ENCODE measurements at regions not wholly inside any gene's neighbourhood (a gene's known extent, or its start where the extent isn't known, plus 50 kb on each side); places are given as distances from the start of the nearest gene placed in this dataset.
"Not testable (repeated sequence)": the region's sequence is repeated elsewhere in the genome, so short reads cannot be mapped to it uniquely, and the experiment has no call there.

- no peak for DNase-seq
These were observed 476.9 kb upstream of the FRG1 start for GRCh38 chr4:189463734-189464133.

GRCh38 chr4:189494407-189494806 is 446.3 kb upstream of the FRG1 start:
- DNase-seq = no peak

- DNase-seq = no peak
These were observed 443.2 kb upstream of the FRG1 start for GRCh38 chr4:189497516-189497915.

- DNase-seq = no peak
These were observed 442.7 kb upstream of the FRG1 start for GRCh38 chr4:189497996-189498395.

- DNase-seq = no peak
These were observed 442.2 kb upstream of the FRG1 start for GRCh38 chr4:189498457-189498856.

- DNase-seq = no peak
These were observed 441.0 kb upstream of the FRG1 start for GRCh38 chr4:189499696-189500095.

- no peak for DNase-seq
These were observed 439.7 kb upstream of the FRG1 start for GRCh38 chr4:189500970-189501369.

- DNase-seq = no peak
These were observed 437.7 kb upstream of the FRG1 start for GRCh38 chr4:189502841-189503435.

- no peak for DNase-seq
These were observed 436.5 kb upstream of the FRG1 start for GRCh38 chr4:189504220-189504619.

GRCh38 chr4:189505380-189505779 is 435.3 kb upstream of the FRG1 start:
- no peak for DNase-seq

GRCh38 chr4:189506080-189506479 is 434.6 kb upstream of the FRG1 start:
- no peak for DNase-seq

GRCh38 chr4:189507060-189507459 is 433.6 kb upstream of the FRG1 start:
- no peak for DNase-seq

- DNase-seq = no peak
These were observed 430.1 kb upstream of the FRG1 start for GRCh38 chr4:189510601-189511000.

- no peak for DNase-seq
These were observed 429.1 kb upstream of the FRG1 start for GRCh38 chr4:189511581-189511980.

GRCh38 chr4:189513421-189513820 is 427.3 kb upstream of the FRG1 start:
- no peak for DNase-seq

- no peak for DNase-seq
These were observed 426.5 kb upstream of the FRG1 start for GRCh38 chr4:189514209-189514608.

GRCh38 chr4:189516902-189517301 is 423.8 kb upstream of the FRG1 start:
- no peak for DNase-seq

- DNase-seq = no peak
These were observed 421.5 kb upstream of the FRG1 start for GRCh38 chr4:189519186-189519585.

- DNase-seq = no peak
These were observed 415.4 kb upstream of the FRG1 start for GRCh38 chr4:189525304-189525703.

- DNase-seq = no peak
These were observed 409.8 kb upstream of the FRG1 start for GRCh38 chr4:189530848-189531247.

GRCh38 chr4:189533603-189534002 is 407.1 kb upstream of the FRG1 start:
- DNase-seq = no peak

- DNase-seq = no peak
These were observed 393.1 kb upstream of the FRG1 start for GRCh38 chr4:189547559-189547958.

GRCh38 chr4:189548484-189549125 is 392.1 kb upstream of the FRG1 start:
- no peak for DNase-seq

- not testable (repeated sequence) for DNase-seq
These were observed 388.6 kb upstream of the FRG1 start for GRCh38 chr4:189551931-189552670.
